ENCODE measurements at regions not wholly inside any gene's neighbourhood (a gene's known extent, or its start where the extent isn't known, plus 50 kb on each side); places are given as distances from the start of the nearest gene placed in this dataset.
"Not testable (repeated sequence)": the region's sequence is repeated elsewhere in the genome, so short reads cannot be mapped to it uniquely, and the experiment has no call there.

GRCh38 chr2:105999211-105999989 lies 194.7 kb downstream of the UXS1 start:
- TF ChIP-seq EZH2phosphoT487 (IDR thresholded peaks at IDR 0.05; ENCODE audit: borderline replicate concordance, low read depth, low read length) = no peak
- no peak for TF ChIP-seq CTCF (conservative IDR thresholded peaks at IDR 0.05; ENCODE audit: low read length)
- Histone ChIP-seq H3K27ac (ENCODE audit: low read depth, low read length, poor library complexity, severe bottlenecking) (no peak overlapping the region), H3K9me2 (ENCODE audit: insufficient read depth, low read length) (no peaks in the 10 kb centered on the region), H3K4me2 (ENCODE audit: low read length) (no peak overlapping the region), H3K9me3 (ENCODE audit: low read length) (no peaks in the 10 kb centered on the region), H2AFZ (ENCODE audit: low read length) (no peak overlapping the region), H3K79me2 (ENCODE audit: insufficient read depth, low read depth, low read length) (no peaks in the 10 kb centered on the region), H3K36me3 (ENCODE audit: insufficient read depth, low read length) (no peaks in the 10 kb centered on the region), H3K4me1 (ENCODE audit: insufficient read depth, low read length, poor library complexity, severe bottlenecking) (no peaks in the 10 kb centered on the region), H4K20me1 (ENCODE audit: insufficient read depth, low read length) (no peaks in the 10 kb centered on the region), H3K4me3 (ENCODE audit: low read depth, low read length, poor library complexity, severe bottlenecking) (no peak overlapping the region)
- intact Hi-C loops (cut with micrococcal nuclease; ENCODE audit: unreplicated experiment) = no loop called here
- no TSS peak for BruUV-seq (replicated peaks)
- POLR2A ChIA-PET = no interaction called here
- CTCF ChIA-PET (ENCODE audit: unreplicated experiment) = no interaction called here
- DNase-seq (ENCODE audit: low spot score) = no peak

DNA sequence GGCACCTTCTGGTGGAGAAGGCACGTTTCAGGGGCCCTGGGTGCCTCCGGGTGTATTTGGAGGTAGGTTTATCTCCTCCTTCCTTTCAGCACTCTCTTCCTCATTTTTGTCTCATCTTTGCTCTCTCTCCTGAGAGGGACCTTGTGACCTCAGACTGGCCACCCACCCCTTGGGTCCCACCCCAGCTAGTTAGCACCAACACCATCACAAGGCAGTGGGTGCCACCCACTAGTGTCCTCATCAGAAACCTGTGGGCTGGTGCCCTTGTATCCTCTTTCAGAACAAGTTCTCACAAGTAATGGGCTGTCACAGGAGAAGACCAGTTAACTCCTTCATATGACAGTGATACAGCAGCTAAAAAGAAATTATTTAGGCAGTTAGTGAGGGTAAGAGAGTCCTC lies 196.4 kb downstream of the UXS1 start:
- POLR2A ChIA-PET = no interaction called here
- CTCF ChIA-PET (ENCODE audit: unreplicated experiment) = no interaction called here
- Histone ChIP-seq H3K9me2 (ENCODE audit: insufficient read depth, low read length) (no peaks in the 10 kb centered on the region), H3K27ac (ENCODE audit: low read depth, low read length, poor library complexity, severe bottlenecking) (no peak overlapping the region), H2AFZ (ENCODE audit: low read length) (no peak overlapping the region), H3K4me1 (ENCODE audit: insufficient read depth, low read length, poor library complexity, severe bottlenecking) (no peaks in the 10 kb centered on the region), H3K4me2 (ENCODE audit: low read length) (no peak overlapping the region), H4K20me1 (ENCODE audit: insufficient read depth, low read length) (no peaks in the 10 kb centered on the region), H3K4me3 (ENCODE audit: low read depth, low read length, poor library complexity, severe bottlenecking) (no peak overlapping the region), H3K79me2 (ENCODE audit: insufficient read depth, low read depth, low read length) (no peaks in the 10 kb centered on the region), H3K9me3 (ENCODE audit: low read length) (0 out of 2 replicates have a peak, but pooled peaks cover 7% of the 10 kb centered on the region), H3K36me3 (ENCODE audit: insufficient read depth, low read length) (no peaks in the 10 kb centered on the region)
- no peak for DNase-seq (ENCODE audit: low spot score)
- intact Hi-C loops (cut with micrococcal nuclease; ENCODE audit: unreplicated experiment) = no loop called here
- BruUV-seq (replicated peaks) = no TSS peak
- TF ChIP-seq EZH2phosphoT487 (IDR thresholded peaks at IDR 0.05; ENCODE audit: borderline replicate concordance, low read depth, low read length) (no peak), CTCF (conservative IDR thresholded peaks at IDR 0.05; ENCODE audit: low read length) (no peak)

DNA sequence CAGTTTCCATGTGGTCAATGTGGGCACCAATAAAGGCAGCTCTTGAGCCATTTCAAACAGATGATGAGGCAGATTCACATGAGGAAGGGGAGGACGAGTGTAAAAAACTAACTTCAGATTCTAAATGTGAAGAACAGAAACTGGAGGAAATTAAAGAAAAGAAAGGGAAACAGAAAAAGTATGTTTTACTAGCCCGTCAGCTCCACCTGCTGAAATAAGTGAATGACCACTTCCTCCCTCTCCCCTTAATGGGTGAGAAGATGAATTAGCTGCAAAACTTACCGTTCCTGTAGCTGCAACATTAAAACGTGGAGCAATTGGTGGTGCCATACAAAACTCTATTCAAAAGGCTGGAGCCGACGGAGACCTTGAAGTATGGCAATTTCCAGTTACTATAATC lies 203.5 kb downstream of the UXS1 start:
- intact Hi-C loops (cut with micrococcal nuclease; ENCODE audit: unreplicated experiment) = no loop called here
- Histone ChIP-seq H3K4me3 (ENCODE audit: low read depth, low read length, poor library complexity, severe bottlenecking) (no peak overlapping the region), H3K9me2 (ENCODE audit: insufficient read depth, low read length) (no peaks in the 10 kb centered on the region), H3K4me1 (ENCODE audit: insufficient read depth, low read length, poor library complexity, severe bottlenecking) (no peaks in the 10 kb centered on the region), H3K36me3 (ENCODE audit: insufficient read depth, low read length) (no peaks in the 10 kb centered on the region), H3K4me2 (ENCODE audit: low read length) (no peak overlapping the region), H3K9me3 (ENCODE audit: low read length) (peaks cover 13% of the 10 kb centered on the region; the same call in 1 of the 2 replicates), H3K27ac (ENCODE audit: low read depth, low read length, poor library complexity, severe bottlenecking) (no peak overlapping the region), H3K79me2 (ENCODE audit: insufficient read depth, low read depth, low read length) (no peaks in the 10 kb centered on the region), H4K20me1 (ENCODE audit: insufficient read depth, low read length) (no peaks in the 10 kb centered on the region), H2AFZ (ENCODE audit: low read length) (no peak overlapping the region)
- CTCF ChIA-PET (ENCODE audit: unreplicated experiment) = no interaction called here
- no peak for DNase-seq (ENCODE audit: low spot score)
- no TSS peak for BruUV-seq (replicated peaks)
- POLR2A ChIA-PET = interaction anchor here (0.6 kb wide), 1 partner anchor 538 kb away, joined by 5 read pairs; no protein-coding TSS in a partner anchor
- TF ChIP-seq EZH2phosphoT487 (IDR thresholded peaks at IDR 0.05; ENCODE audit: borderline replicate concordance, low read depth, low read length) (no peak), CTCF (conservative IDR thresholded peaks at IDR 0.05; ENCODE audit: low read length) (no peak)

GRCh38 chr2:105989803-105990202 lies 204.3 kb downstream of the UXS1 start:
- CTCF ChIA-PET (ENCODE audit: unreplicated experiment); H4K20me1 ChIP-seq (ENCODE audit: insufficient read depth, low read length); BruUV-seq (replicated peaks); H3K4me2 ChIP-seq (ENCODE audit: low read length); H3K4me3 ChIP-seq (ENCODE audit: low read depth, low read length, poor library complexity, severe bottlenecking); H3K79me2 ChIP-seq (ENCODE audit: insufficient read depth, low read depth, low read length); POLR2A ChIA-PET; H3K4me1 ChIP-seq (ENCODE audit: insufficient read depth, low read length, poor library complexity, severe bottlenecking); intact Hi-C loops (cut with micrococcal nuclease; ENCODE audit: unreplicated experiment); H3K9me2 ChIP-seq (ENCODE audit: insufficient read depth, low read length); DNase-seq (ENCODE audit: low spot score); H2AFZ ChIP-seq (ENCODE audit: low read length); H3K36me3 ChIP-seq (ENCODE audit: insufficient read depth, low read length); H3K27ac ChIP-seq (ENCODE audit: low read depth, low read length, poor library complexity, severe bottlenecking): not testable (repeated sequence)
- H3K9me3 ChIP-seq (ENCODE audit: low read length) = peaks cover 13% of the 10 kb centered on the region; the same call in 1 of the 2 replicates
